IPS-18a (cell line): ENCODE measurements at regions not wholly inside any gene's neighbourhood (a gene's known extent, or its start where the extent isn't known, plus 50 kb on each side); places are given as distances from the start of the nearest gene placed in this dataset.

Experiments
- H3K27ac ChIP-seq: one replicate; pipeline ENCODE4 v1.5.1; 2013; ENCODE audit warnings: low read length
- H3K27me3 ChIP-seq: one replicate; pipeline ENCODE4 v1.6.1; 2013; ENCODE audit warnings: mild to moderate bottlenecking, low read length; ENCODE audit not compliant: control insufficient read depth, insufficient read depth
- H3K36me3 ChIP-seq: one replicate; pipeline ENCODE4 v1.6.1; 2013; ENCODE audit warnings: low read depth, low read length; ENCODE audit not compliant: control insufficient read depth
- H3K4me1 ChIP-seq: one replicate; pipeline ENCODE4 v1.6.1; 2013; ENCODE audit warnings: low read depth, low read length; ENCODE audit not compliant: control insufficient read depth
- H3K4me3 ChIP-seq: one replicate; pipeline ENCODE4 v1.5.1; 2013; ENCODE audit warnings: low read length
- H3K9ac ChIP-seq: one replicate; pipeline ENCODE4 v1.6.1; 2013; ENCODE audit warnings: mild to moderate bottlenecking, low read length, moderate library complexity
- H3K9me3 ChIP-seq: one replicate; pipeline ENCODE4 v1.6.1; 2013; ENCODE audit warnings: low read depth, low read length; ENCODE audit not compliant: control insufficient read depth

- H3K9me3 ChIP-seq = no peaks in the 10 kb centered on the region
- no peaks in the 10 kb centered on the region for H3K27me3 ChIP-seq
- H3K4me1 ChIP-seq = peaks cover 4% of the 10 kb centered on the region
- no peak overlapping the region for H3K9ac ChIP-seq
- no peak overlapping the region for H3K4me3 ChIP-seq
- no peak overlapping the region for H3K27ac ChIP-seq
- no peaks in the 10 kb centered on the region for H3K36me3 ChIP-seq
These were observed 174.9 kb upstream of the PAPPA start for GRCh38 chr9:115978659-115979096.

GRCh38 chr9:115980054-115980453, 173.5 kb upstream of the PAPPA start:
- no peaks in the 10 kb centered on the region for H3K36me3 ChIP-seq

GRCh38 chr9:115980502-115980901, 173.1 kb upstream of the PAPPA start:
- no peak overlapping the region for H3K27ac ChIP-seq
- no peaks in the 10 kb centered on the region for H3K9me3 ChIP-seq
- no peaks in the 10 kb centered on the region for H3K36me3 ChIP-seq
- no peak overlapping the region for H3K9ac ChIP-seq
- no peak overlapping the region for H3K4me3 ChIP-seq
- H3K27me3 ChIP-seq = no peaks in the 10 kb centered on the region
- peaks cover 4% of the 10 kb centered on the region for H3K4me1 ChIP-seq

More at GRCh38 chr9:115980054-115980453, 173.5 kb upstream of the PAPPA start:
- Histone ChIP-seq H3K4me3 (no peak overlapping the region), H3K9me3 (no peaks in the 10 kb centered on the region), H3K4me1 (peaks cover 4% of the 10 kb centered on the region), H3K27ac (no peak overlapping the region), H3K9ac (no peak overlapping the region), H3K27me3 (no peaks in the 10 kb centered on the region)

GRCh38 chr9:115980976-115981375, 172.6 kb upstream of the PAPPA start:
- H3K36me3 ChIP-seq = no peaks in the 10 kb centered on the region
- no peaks in the 10 kb centered on the region for H3K27me3 ChIP-seq
- no peak overlapping the region for H3K4me3 ChIP-seq
- peaks cover 4% of the 10 kb centered on the region for H3K4me1 ChIP-seq
- no peaks in the 10 kb centered on the region for H3K9me3 ChIP-seq
- H3K27ac ChIP-seq = no peak overlapping the region
- H3K9ac ChIP-seq = no peak overlapping the region

- H3K4me3 ChIP-seq = no peak overlapping the region
- peaks cover 4% of the 10 kb centered on the region for H3K4me1 ChIP-seq
- H3K9me3 ChIP-seq = no peaks in the 10 kb centered on the region
- no peak overlapping the region for H3K9ac ChIP-seq
- no peaks in the 10 kb centered on the region for H3K36me3 ChIP-seq
- H3K27ac ChIP-seq = no peak overlapping the region
- no peaks in the 10 kb centered on the region for H3K27me3 ChIP-seq
These were observed 170.2 kb upstream of the PAPPA start for GRCh38 chr9:115983366-115983765.

GRCh38 chr9:115985657-115986056, 167.9 kb upstream of the PAPPA start:
- Histone ChIP-seq H3K36me3 (no peaks in the 10 kb centered on the region), H3K9ac (no peak overlapping the region), H3K9me3 (no peaks in the 10 kb centered on the region), H3K27ac (no peak overlapping the region), H3K4me1 (peaks cover 2% of the 10 kb centered on the region), H3K4me3 (no peak overlapping the region), H3K27me3 (no peaks in the 10 kb centered on the region)

- no peak overlapping the region for H3K4me3 ChIP-seq
- H3K27me3 ChIP-seq = no peaks in the 10 kb centered on the region
- no peaks in the 10 kb centered on the region for H3K36me3 ChIP-seq
- H3K9me3 ChIP-seq = no peaks in the 10 kb centered on the region
- no peaks in the 10 kb centered on the region for H3K4me1 ChIP-seq
- H3K9ac ChIP-seq = no peak overlapping the region
- no peak overlapping the region for H3K27ac ChIP-seq
These were observed 167.1 kb upstream of the PAPPA start for GRCh38 chr9:115986508-115986907.

- Histone ChIP-seq H3K27me3 (no peaks in the 10 kb centered on the region), H3K4me3 (no peak overlapping the region), H3K9ac (no peak overlapping the region)
These were observed 164.9 kb upstream of the PAPPA start for GRCh38 chr9:115988701-115989100.

GRCh38 chr9:115989831-115990230, 163.8 kb upstream of the PAPPA start:
- H3K27ac ChIP-seq = no peak overlapping the region

More at GRCh38 chr9:115988701-115989100, 164.9 kb upstream of the PAPPA start:
- Histone ChIP-seq H3K4me1 (no peaks in the 10 kb centered on the region), H3K36me3 (no peaks in the 10 kb centered on the region), H3K27ac (no peak overlapping the region), H3K9me3 (no peaks in the 10 kb centered on the region)

GRCh38 chr9:115992834-115993233, 160.8 kb upstream of the PAPPA start:
- H3K9ac ChIP-seq = no peak overlapping the region
- no peaks in the 10 kb centered on the region for H3K36me3 ChIP-seq
- no peak overlapping the region for H3K4me3 ChIP-seq
- H3K4me1 ChIP-seq = no peaks in the 10 kb centered on the region
- no peaks in the 10 kb centered on the region for H3K27me3 ChIP-seq
- no peaks in the 10 kb centered on the region for H3K9me3 ChIP-seq
- no peak overlapping the region for H3K27ac ChIP-seq

More at GRCh38 chr9:115989831-115990230, 163.8 kb upstream of the PAPPA start:
- Histone ChIP-seq H3K27me3 (no peaks in the 10 kb centered on the region), H3K36me3 (no peaks in the 10 kb centered on the region), H3K9me3 (no peaks in the 10 kb centered on the region), H3K4me1 (no peaks in the 10 kb centered on the region), H3K4me3 (no peak overlapping the region), H3K9ac (no peak overlapping the region)

GRCh38 chr9:115997923-115998322, 155.7 kb upstream of the PAPPA start:
- no peak overlapping the region for H3K9ac ChIP-seq
- no peak overlapping the region for H3K27ac ChIP-seq
- no peaks in the 10 kb centered on the region for H3K4me1 ChIP-seq
- H3K4me3 ChIP-seq = no peak overlapping the region
- no peaks in the 10 kb centered on the region for H3K36me3 ChIP-seq
- H3K9me3 ChIP-seq = no peaks in the 10 kb centered on the region
- no peaks in the 10 kb centered on the region for H3K27me3 ChIP-seq

- Histone ChIP-seq H3K9ac (no peak overlapping the region), H3K9me3 (no peaks in the 10 kb centered on the region), H3K27ac (no peak overlapping the region), H3K4me3 (no peak overlapping the region), H3K27me3 (no peaks in the 10 kb centered on the region), H3K36me3 (no peaks in the 10 kb centered on the region), H3K4me1 (no peaks in the 10 kb centered on the region)
These were observed 154.9 kb upstream of the PAPPA start for GRCh38 chr9:115998666-115999065.
